Activated CD4-positive, CD25-positive, alpha-beta regulatory T cell treated with anti-CD3 and anti-CD28 coated beads, Interleukin-2, amount 50 U/mL, for 24 hours (primary cell): ENCODE measurements at regions not wholly inside any gene's neighbourhood (a gene's known extent, or its start where the extent isn't known, plus 50 kb on each side); places are given as distances from the start of the nearest gene placed in this dataset.

Experiments
- ATAC-seq, 2 donors: fragments of 150-1000 bp; cut with Tn5 transposase; one replicate each; pipeline ENCODE4 v1.10.0; 2021; ENCODE audit warnings: mild to moderate bottlenecking in 1 of 2, moderate library complexity in 1 of 2

DNA sequence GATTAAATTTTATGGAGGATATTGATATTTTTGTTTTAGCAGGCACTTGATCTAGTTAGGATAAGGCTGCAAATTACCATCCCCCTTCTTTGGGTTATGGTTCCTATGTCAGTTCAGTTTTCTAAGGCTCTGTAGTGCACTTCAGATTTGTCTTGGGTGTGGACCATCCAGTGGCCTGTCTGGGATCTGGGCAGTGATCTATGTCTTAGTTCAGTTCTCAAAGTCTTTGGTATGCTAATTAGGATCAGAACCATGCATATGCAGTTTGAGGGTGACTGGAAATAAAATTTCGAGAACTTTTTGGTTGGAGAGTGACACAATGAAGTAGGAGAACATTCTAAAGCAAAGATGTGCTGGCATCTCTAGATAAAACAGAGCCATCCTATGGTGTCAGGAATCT lies 388.2 kb downstream of the MID1IP1 start:
- no peak for ATAC-seq

DNA sequence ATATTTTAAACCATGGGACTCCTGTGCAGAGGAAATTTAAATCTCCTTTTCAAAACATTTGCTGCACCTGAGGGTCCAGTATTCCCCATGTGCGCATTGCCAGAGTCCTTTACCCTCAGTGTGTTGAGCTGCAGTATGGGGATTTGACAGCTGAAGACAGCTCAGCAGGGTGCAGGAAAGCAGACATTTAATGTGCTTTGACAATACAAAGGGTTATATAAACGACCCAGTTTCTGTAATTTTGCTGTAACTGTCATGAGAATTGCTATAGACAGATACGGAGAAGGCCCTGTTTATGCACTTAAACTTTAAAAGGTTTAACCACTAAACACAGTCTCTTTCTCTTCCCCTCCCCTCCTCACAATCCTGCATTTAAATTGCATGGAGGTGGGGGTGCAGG lies 393.4 kb downstream of the MID1IP1 start:
- no peak for ATAC-seq

DNA sequence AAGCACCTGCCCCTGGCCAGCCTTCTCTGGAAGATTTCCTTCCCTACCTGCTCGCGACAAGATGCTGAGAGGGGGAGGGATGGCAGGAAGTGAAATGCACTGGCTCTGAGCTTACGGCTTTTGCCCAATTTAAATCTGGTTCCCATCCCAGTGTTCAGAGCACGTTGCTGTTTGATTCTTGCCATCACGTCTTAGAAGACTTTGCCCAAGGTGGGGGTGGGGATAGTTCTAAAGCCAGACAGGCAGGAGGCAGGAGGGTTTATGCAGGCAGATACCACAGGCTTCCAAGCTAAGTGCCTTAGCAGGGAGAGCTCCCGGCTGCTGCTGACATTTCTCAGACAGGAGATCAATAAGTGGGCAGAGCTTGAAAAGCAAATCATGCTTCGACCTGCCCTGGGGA lies 393.9 kb downstream of the MID1IP1 start:
- ATAC-seq, result no peak

DNA sequence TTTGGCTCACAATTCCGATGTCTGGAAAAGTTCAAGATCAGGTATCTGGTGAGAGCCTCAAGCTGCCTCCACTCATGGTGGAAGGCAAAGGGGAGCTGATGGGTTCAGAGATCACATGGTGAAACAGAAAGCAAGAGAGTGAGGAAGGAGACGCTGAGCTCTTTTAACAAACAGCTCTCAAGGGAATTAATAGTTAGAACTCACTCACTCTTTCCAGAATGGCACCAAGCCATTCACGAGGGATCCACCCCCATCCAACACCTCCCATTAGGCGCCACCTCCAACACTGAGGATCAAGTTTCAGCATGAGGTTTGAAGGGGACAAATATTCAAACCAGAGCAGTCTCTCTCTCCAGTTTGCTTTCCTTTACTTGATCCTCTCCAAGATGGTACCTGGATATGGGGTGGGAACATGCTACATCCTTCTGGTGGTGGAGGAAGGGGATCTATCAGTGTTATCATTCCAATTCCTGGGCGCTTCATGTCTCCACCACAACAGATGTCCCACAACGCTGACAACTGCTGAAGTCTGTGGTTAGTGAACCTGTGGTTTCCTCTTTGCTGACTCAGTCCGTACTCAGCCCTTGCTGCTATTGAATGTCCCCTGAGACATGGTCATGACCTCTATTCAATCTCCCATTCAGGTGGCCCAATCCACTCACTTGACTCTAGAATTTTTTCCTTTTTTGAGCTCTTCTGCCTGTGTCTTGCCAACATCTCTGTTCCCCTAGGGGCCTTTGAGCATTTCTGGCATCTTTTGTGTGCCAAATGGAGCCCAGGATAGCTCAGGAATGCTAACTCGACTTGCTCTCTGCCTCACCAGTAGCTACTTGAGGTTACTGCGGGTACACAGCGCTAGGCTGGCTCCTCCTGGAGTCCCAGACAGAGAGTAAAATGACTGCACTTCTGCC lies 395.2 kb downstream of the MID1IP1 start:
- peak; percentile 97 to 99 for ATAC-seq

DNA sequence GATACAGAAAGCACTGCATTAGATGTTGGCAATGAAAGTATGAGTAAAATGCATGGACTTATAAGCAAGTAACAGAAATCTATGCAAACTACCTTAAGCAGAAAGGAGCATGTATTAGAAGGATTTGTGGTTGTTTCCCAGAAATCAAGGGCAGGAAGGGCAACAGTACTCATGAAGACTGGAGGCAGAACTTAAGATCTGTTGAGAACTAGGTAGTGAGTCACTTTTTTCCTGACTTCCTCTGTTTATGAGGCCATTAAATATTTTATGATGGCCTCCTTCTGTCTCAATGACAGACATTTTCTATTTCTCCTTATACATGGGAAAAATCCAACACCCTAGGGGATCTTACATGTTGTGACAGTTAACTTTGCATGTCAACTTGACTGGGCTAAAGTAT lies 398.2 kb downstream of the MID1IP1 start:
- ATAC-seq, result no peak

DNA sequence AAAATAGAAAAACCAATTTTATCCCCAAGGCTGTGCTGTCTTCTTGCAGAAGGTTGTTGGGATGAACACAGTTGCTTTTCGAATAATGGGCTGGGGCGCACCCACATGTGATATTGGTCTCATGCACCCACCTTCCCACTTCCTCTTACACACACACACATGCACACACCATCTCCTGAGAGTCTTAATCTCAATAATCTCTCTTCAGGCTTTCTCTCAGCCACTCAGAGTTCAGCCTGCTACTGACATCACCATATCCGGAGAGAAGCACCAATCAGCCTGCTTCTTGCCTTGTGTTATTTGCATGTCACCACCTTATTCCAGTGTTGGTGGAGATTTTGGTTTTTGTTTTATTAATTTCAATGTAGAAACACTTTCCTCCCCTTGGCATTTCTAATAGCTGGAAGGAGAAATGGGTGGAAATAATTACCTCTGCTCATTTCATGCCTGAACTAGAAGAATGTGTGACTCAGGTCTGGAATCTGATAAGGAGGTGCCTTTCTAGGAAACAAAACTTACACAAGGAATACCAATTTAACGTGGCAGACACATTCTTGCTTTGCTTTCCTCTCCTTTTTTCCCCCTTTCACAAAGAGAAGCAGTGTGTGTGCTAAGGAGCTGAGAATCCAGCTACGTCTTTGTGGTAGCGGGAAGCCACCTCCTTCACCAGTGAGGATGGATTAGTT lies 400.2 kb downstream of the MID1IP1 start:
- no peak for ATAC-seq

DNA sequence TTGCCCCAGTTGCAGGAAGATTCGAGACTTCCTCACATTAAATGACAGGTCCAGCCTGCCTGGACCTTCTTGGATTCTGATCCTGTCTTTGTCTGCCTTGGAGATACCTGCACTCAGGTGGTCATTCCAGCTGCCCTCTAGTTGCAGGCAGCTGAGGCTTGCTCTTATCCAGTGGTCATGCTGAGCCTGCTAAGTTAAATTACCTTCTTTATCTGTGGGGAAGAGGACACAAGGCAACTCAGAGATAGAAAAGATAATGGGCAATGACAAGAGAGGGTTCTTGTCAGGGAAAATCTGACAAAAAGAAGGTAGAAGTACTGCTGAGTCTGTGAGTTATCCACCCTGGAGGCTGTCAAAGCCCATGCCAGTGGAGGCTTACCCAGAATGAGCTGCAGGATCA lies 401.4 kb downstream of the MID1IP1 start:
- ATAC-seq, result no peak

DNA sequence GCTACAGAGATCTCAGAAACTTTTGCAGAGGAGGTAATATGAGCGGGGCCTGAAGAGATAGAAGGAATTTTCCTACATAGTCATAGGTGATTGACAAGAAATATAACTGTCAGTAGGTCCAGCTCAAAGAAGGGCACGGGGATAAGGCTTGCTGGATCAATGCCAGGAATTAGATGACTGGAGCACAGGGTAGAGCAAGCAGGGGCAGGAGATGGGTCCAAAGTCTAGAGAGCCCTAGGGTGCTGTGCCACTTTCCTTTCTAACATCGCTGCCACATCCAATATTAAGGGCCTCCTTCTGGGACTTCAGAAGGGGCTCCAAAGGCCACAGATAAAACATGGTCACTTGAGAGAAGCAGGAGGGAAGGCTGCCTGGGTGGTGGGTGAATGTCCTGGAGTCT lies 402.2 kb downstream of the MID1IP1 start:
- no peak for ATAC-seq

DNA sequence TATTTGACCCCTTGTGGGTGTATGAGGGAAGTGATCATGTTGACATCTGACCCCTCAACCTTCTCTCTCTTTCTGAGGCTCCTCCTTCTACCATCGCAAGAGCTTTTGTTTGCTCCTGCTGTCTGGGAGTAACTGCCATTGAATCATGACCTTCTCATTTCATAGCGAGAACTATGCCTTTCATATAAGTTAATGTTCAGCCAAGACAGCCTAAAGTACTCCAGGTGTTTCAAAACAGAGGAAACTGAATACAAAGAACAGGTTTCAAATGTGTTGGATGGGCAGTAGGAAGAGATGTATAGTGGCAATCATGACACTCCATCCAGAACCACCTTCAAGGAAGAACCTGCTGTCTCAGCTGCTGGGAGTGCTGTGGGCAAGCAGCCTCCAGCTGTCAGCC lies 403.1 kb downstream of the MID1IP1 start:
- ATAC-seq, result no peak

DNA sequence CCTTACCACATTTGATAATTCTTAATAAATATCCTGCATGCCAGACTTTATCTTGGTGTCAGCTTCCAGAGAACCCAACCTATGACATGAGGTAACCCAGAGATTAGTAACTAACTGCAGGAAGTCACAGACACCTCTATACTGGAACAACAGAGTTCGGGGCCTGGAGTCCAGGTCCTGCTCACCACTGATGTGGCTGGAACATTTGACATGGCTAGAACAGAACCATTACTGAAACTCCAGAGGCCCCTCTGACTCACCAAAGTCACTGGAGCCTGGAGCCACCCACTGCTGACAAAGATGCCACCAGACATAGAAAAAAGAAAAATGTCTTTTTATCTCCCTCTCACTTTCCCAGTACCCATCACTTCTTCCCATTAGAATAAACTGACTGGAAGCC lies 403.7 kb downstream of the MID1IP1 start:
- peak; percentile 91 to 95 for ATAC-seq

DNA sequence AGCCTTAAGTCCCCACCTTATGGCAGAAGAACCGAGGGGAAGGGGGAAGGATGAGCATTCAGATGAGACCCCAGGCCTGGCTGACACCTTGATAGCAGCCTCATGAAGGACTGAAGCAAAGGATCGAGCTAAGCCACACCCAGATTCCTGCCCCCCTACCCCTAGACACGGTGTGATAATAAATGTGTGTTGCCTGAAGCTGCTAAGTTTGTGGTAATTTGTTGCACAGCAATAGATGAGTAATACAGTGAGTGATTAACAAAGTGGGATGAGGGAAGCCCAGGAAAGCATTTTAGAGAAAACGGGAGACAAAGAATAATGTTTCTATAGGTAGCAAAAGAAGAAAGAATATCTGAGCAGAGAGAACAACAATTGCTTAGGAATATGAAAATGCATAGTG lies 404.2 kb downstream of the MID1IP1 start:
- ATAC-seq, result no peak

DNA sequence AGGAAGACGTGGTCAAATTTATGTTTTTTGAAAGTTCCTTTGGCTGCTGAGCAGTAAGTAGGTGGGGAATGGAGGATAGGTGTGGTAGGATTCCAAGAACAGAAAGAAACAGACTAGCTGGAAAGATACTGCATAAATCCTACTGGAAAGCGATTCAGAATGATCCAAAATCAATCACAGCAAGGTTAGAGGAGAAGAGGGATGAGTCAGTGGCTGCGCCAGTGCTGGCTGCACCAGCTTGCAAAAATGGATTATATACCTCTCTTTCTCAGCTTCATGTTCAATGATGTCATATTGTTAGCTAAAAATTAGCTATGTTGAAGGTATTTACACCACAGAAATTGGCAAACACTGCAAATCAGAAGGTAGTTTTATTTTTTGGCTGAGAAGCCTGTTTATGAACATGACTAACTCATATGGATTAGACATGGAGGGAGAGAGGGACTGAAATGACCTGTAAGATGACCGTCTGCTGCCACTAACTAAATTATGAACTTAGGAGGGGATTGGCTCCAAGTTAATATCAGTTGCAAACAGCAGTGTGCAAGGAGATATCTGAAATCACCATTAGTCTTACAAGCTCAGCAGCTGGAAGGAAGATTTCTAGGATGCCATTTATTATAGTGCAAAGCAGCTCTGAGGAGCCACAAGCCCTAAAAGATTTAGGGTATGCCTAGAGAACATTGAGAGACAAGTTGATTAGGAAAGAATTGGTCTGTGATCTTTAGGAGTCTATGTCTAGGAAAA lies 405.3 kb downstream of the MID1IP1 start:
- ATAC-seq, result no peak

DNA sequence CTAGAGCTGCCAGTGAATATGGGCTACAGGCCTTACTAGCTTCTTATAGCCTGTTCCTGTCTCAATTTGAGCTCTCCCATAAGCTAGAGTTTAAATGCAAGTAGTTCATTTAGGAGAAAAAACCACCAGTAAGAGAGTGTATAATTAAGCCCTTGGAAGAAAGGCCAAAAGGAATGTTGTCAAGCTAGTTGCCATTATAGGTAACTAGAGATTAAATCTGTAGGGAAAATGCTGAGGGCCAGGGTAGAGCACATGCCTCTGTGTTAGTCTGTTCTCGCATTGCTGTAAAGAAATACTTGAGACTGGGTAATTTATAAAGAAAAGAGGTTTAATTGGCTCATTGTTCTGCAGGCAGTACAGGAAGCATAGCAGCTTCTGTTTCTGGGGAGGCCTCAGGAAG lies 410.2 kb downstream of the MID1IP1 start:
- ATAC-seq, result no peak

DNA sequence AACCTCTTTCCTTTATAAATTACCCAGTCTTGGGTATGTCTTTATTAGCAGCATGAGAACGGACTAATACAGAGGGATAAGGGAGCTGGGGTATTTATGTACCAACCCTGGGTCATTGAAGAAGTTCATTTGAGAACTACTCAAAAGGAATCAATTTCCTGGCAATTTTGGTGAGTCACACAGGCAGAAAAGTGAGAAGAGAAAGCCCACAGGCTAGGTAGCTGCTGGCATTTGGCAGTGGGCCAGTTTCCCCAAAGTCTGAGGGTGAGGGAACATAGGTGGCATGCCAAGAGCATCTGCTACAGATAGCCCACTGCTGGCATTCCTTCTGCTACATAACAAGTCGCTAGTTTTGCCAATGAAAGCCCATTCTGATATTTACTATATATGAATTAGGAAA lies 411.2 kb downstream of the MID1IP1 start:
- ATAC-seq, result no peak

DNA sequence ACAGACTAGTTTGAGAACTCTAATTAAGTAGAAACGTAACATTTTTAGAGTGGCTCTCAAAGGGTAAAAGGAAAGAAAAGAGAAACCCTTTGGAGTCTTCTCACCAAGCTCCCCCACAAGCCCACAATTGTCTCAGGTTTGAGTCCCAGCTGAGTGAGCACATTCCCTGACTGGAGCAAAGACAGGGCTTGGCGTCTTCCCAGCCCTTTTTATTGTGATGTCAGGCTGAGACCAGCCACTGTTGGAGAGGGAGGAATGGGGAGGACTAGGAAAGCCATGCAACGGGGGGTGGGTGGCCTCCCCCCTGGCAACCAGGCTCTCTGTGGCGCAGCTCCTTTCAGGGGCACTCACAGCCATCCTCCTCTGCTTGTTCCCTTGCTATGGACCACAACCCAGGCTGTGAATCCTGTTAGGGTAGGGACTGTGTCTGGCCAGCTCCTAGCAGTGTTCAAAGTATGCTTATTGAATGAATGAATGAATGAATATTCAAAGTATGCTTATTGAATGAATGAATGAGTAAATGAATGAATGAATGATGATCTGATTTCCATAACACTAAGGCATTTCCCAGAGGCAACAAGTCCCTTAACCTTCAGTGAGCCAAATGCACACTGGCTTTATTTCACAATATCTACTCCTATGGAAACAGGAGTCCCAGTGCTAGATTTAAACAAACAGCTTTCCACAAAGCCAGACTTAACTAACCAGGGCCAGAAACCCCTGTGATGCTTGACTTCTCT lies 413.3 kb downstream of the MID1IP1 start:
- ATAC-seq, result no peak

DNA sequence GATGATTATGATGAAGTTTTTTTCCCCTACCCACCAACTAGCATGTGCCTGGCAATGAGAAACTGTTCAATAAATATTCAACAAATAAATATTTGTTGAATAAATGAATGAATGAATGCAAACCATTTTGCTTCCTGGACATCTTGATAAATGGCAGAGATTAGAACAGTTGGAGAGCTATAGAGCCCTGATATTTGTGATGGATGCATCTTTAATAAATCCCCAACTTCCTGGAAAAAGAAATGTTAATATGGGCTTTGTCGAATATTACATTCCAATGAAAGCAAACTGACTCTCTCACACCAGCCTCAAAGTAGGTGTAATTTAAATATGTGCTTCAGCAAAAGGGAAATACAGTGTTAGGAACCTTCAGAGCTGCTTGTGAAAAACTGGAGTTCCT lies 419.7 kb downstream of the MID1IP1 start:
- no peak for ATAC-seq

DNA sequence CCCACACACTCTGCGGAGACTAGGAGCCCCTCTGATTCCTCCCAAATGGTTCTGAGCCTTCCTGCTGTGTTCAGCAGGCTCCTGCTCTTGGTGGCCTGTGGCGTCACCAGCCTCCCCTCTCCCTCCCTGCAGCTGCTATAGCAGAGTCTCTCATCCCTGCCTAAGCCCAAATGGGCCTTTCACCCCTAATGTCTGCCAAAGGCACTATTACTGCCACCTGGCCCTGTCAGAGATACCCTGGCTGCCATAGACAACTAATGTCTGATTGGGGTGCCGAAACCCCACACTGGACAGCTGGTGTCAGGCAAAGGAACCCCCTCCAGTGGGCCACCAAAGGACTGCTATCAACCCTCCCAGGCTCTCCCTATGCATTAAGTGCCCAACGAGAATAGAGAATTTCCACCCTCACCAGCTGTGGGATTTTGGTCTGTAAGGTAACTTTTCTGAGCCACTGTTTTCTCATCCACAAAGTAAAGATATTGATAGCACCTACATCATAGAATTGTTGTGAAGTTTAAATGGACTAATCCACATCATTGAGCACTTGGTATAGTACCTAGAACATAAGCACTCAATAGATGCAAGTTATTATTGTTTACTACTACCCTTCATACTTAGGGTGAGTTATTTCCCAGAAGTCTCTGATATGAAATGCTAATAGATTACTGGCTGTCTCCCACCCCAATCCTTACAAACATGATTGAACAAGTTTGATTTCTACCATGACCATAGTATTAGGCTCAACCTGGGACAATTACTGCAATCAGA lies 421.3 kb downstream of the MID1IP1 start:
- no peak for ATAC-seq

DNA sequence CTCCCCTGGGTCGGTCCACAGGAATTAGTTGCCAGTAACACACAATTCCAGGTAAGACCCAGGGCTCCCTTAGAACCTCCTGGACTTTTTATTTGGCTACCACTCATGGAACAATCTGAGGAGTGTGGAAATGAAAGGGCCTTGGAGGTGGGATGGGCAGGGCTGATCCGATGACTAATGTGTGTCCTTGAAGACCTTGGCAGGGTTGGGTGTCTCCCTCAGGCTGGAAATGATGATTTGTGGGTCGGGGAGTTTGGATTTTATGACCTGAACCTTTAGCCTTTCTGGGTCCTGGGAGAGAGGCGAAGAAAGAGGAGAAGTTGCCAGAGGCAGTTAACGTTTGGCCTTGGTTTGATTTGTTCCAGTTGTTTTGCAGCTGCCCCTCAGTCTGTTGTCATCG lies 425.0 kb downstream of the MID1IP1 start:
- ATAC-seq, result no peak

DNA sequence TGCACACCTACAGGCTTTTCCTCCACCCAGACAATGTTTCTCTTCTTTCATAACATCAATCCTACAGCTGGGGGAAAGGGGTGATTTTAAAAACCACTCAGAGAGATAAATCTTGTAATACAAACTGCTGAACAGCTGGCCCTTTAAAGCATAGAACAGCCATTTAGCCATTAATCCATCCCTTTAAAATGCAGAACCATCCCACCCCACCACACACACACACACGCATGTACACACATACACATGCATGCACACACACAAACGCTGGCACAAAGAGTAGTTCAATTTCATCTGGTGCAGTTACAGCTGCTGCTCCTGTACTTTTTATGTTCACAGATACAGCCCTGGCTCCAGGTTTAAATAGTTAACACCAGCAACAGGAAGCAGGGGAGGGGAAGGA lies 426.1 kb downstream of the MID1IP1 start:
- ATAC-seq, result no peak

DNA sequence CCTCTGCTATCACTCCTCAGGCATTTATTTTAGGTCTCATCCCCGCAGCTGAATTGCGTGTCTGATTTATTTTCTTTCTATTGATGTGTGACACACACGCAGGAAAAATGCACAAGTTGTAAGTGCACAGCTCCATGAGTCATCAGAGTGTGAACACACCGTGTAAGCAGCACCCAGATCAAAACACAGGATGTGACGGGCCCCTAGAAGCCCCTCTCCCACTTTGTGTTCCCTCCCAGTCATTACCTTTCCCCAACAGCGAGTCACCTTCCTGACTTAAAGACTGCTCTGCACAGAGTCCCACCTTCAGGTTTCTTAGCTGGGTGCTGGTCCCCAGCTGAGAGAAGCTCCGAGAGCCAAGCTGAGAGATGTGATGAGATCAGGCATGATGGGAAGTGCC lies 436.7 kb downstream of the MID1IP1 start:
- ATAC-seq, result peak; percentile 53 to 63

DNA sequence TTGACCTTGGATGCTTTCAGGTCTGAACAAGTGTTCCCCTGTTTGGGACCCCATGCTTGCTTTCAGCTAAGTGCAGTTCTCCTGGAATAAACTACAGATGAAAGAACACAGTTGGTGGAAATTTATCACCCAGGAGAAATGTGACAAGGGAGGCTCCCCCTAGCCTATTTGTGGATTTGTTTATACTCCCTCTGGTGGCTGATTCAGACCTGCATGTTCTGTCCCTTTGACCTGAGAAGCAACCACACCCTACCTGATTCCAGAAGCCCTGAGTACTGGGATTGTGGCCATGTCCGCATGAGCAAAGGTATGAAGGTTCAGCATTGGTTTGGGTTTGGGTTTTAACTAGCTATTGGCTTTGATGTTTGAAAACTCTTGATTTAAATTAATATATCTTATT lies 440.9 kb downstream of the MID1IP1 start:
- no peak for ATAC-seq

DNA sequence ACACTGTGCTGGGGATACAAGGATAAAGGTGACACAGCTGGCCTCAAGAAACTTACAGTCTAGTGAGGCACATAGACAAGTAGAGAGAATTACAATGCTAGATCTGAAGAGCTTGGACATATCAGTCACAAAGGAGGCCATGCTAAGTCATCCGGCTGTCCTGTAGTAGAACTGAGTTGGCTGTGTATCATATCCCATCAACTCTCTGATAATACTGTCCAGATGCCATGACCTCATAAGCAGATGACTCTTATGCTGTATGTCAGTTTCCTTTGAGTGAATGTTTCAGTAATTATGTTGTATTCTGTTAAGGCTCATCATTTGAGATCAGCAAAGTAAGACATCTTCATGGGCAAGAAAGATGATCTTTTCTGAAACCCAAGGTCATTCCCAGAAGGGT lies 442.9 kb downstream of the MID1IP1 start:
- ATAC-seq, result no peak
